ENCODE measurements at regions not wholly inside any gene's neighbourhood (a gene's known extent, or its start where the extent isn't known, plus 50 kb on each side); places are given as distances from the start of the nearest gene placed in this dataset.

- TF ChIP-seq ZNF561 (tag by site-specific recombination; IDR thresholded peaks at IDR 0.05; ENCODE audit: borderline replicate concordance) (no peak), ZNF670 (tag by site-specific recombination; IDR thresholded peaks at IDR 0.05; ENCODE audit: low read depth) (no peak), ZNF398 (tag by site-specific recombination; IDR thresholded peaks at IDR 0.05) (no peak), ZNF488 (tag by site-specific recombination; IDR thresholded peaks at IDR 0.05) (no peak), OSR2 (tag by site-specific recombination; IDR thresholded peaks at IDR 0.05) (peak; percentile 78), ZBTB21 (tag by site-specific recombination; IDR thresholded peaks at IDR 0.05) (peak; percentile 63; the same call in 1 of the 2 replicates), ZNF311 (tag by site-specific recombination; IDR thresholded peaks at IDR 0.05; ENCODE audit: borderline replicate concordance) (no peak), ZNF423 (tag by site-specific recombination; IDR thresholded peaks at IDR 0.05) (no peak), ZNF558 (tag by site-specific recombination; IDR thresholded peaks at IDR 0.05) (no peak), MYNN (tag by site-specific recombination; IDR thresholded peaks at IDR 0.05; ENCODE audit: borderline replicate concordance) (no peak), ZNF600 (tag by site-specific recombination; IDR thresholded peaks at IDR 0.05) (no peak), GLIS2 (tag by site-specific recombination; IDR thresholded peaks at IDR 0.05) (no peak), ZEB2 (tag by site-specific recombination; IDR thresholded peaks at IDR 0.05) (peak; percentile 90), ZNF114 (tag by site-specific recombination; IDR thresholded peaks at IDR 0.05) (no peak), ZNF76 (tag by site-specific recombination; IDR thresholded peaks at IDR 0.05; ENCODE audit: borderline replicate concordance, low read depth) (no peak), ZSCAN4 (tag by site-specific recombination; IDR thresholded peaks at IDR 0.05) (no peak), KLF8 (tag by site-specific recombination; IDR thresholded peaks at IDR 0.05) (peak; percentile 58; the same call in 1 of the 2 replicates), ZNF518A (tag by site-specific recombination; conservative IDR thresholded peaks at IDR 0.05; ENCODE audit: low read depth) (peak; percentile 32; the same call in 1 of the 2 replicates), ZNF792 (tag by site-specific recombination; IDR thresholded peaks at IDR 0.05) (no peak), ZNF777 (tag by site-specific recombination; IDR thresholded peaks at IDR 0.05; ENCODE audit: borderline replicate concordance) (no peak), HIC1 (tag by site-specific recombination; IDR thresholded peaks at IDR 0.05) (peak; percentile 83), YY2 (tag by site-specific recombination; IDR thresholded peaks at IDR 0.05) (no peak), ZNF501 (tag by site-specific recombination; IDR thresholded peaks at IDR 0.05) (no peak)
Observed at GRCh38 chr3:87333393-87333892, 57.1 kb upstream of the POU1F1 start (continued).

Data from HEK293 (cell line).